Liver (tissue), 3 donors: ENCODE measurements at regions not wholly inside any gene's neighbourhood (a gene's known extent, or its start where the extent isn't known, plus 50 kb on each side); places are given as distances from the start of the nearest gene placed in this dataset.

Source experiments
- GABPA ChIP-seq, 2 donors: IDR thresholded peaks in 1 of 2; conservative IDR thresholded peaks in 1 of 2; 2 replicates each; pipeline ENCODE4 v1.6.1; 2016; ENCODE audit warnings: antibody characterized with exemption in 2 of 2, mild to moderate bottlenecking in 1 of 2, moderate library complexity in 1 of 2
- HNF4A ChIP-seq, 2 donors: conservative IDR thresholded peaks; 2 replicates each; pipeline ENCODE4 v1.6.1; 2016; ENCODE audit warnings: antibody characterized with exemption in 2 of 2, mild to moderate bottlenecking in 2 of 2
- RAD21 ChIP-seq, 2 donors: IDR thresholded peaks; 2 replicates each; pipeline ENCODE4 v1.6.1; 2016; ENCODE audit warnings: antibody characterized with exemption in 2 of 2, mild to moderate bottlenecking in 2 of 2
- RXRA ChIP-seq, 2 donors: IDR thresholded peaks; 2 replicates each; pipeline ENCODE4 v1.6.1; 2017 to 2018; ENCODE audit warnings: antibody characterized with exemption in 2 of 2, mild to moderate bottlenecking in 1 of 2
- SP1 ChIP-seq: IDR thresholded peaks from 2 replicates; pipeline ENCODE4 v1.6.1; 2018; ENCODE audit warnings: antibody characterized with exemption, mild to moderate bottlenecking
- TAF1 ChIP-seq: conservative IDR thresholded peaks from 2 replicates; pipeline ENCODE4 v1.6.1; 2016; ENCODE audit warnings: antibody characterized with exemption, mild to moderate bottlenecking
- YY1 ChIP-seq: IDR thresholded peaks from 2 replicates; pipeline ENCODE4 v1.6.1; 2016; ENCODE audit warnings: antibody characterized with exemption, mild to moderate bottlenecking
- TF ChIP-seq, protein P1 (sequence below): fragments of 150-350 bp; IDR thresholded peaks from 2 replicates; pipeline ENCODE4 v1.5.1; 2017; ENCODE audit warnings: improper control_type of control experiment, low read depth, low read length; ENCODE audit not compliant: missing input control
- TF ChIP-seq, protein P2 (sequence below): IDR thresholded peaks from 2 replicates; pipeline ENCODE4 v1.6.1; 2016; ENCODE audit warnings: antibody characterized with exemption, mild to moderate bottlenecking
- donor health status: healthy.
- donor health status: healthy.

DNA sequence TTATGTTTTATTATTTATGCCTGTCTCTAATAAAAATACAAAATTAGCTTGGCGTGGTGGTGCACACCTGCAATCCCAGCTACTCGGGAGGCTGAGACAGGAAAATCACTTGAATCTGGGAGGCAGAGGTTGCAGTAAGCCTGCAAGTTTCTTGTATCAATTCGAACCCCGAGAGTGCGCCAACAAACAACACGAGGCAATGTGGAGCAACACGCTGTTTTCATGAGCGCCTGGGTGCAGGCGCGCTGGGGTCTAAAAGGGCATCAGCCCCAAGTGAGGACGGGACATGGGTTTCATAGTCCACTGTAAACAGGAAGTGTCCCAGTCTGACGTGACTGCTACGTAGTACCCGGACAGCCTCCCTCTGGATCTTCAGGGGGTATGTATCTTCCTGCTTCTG, 1634.6 kb upstream of the AGA start:
- TF ChIP-seq, protein P1, sequence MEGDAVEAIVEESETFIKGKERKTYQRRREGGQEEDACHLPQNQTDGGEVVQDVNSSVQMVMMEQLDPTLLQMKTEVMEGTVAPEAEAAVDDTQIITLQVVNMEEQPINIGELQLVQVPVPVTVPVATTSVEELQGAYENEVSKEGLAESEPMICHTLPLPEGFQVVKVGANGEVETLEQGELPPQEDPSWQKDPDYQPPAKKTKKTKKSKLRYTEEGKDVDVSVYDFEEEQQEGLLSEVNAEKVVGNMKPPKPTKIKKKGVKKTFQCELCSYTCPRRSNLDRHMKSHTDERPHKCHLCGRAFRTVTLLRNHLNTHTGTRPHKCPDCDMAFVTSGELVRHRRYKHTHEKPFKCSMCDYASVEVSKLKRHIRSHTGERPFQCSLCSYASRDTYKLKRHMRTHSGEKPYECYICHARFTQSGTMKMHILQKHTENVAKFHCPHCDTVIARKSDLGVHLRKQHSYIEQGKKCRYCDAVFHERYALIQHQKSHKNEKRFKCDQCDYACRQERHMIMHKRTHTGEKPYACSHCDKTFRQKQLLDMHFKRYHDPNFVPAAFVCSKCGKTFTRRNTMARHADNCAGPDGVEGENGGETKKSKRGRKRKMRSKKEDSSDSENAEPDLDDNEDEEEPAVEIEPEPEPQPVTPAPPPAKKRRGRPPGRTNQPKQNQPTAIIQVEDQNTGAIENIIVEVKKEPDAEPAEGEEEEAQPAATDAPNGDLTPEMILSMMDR = no peak
- TF ChIP-seq, protein P2, sequence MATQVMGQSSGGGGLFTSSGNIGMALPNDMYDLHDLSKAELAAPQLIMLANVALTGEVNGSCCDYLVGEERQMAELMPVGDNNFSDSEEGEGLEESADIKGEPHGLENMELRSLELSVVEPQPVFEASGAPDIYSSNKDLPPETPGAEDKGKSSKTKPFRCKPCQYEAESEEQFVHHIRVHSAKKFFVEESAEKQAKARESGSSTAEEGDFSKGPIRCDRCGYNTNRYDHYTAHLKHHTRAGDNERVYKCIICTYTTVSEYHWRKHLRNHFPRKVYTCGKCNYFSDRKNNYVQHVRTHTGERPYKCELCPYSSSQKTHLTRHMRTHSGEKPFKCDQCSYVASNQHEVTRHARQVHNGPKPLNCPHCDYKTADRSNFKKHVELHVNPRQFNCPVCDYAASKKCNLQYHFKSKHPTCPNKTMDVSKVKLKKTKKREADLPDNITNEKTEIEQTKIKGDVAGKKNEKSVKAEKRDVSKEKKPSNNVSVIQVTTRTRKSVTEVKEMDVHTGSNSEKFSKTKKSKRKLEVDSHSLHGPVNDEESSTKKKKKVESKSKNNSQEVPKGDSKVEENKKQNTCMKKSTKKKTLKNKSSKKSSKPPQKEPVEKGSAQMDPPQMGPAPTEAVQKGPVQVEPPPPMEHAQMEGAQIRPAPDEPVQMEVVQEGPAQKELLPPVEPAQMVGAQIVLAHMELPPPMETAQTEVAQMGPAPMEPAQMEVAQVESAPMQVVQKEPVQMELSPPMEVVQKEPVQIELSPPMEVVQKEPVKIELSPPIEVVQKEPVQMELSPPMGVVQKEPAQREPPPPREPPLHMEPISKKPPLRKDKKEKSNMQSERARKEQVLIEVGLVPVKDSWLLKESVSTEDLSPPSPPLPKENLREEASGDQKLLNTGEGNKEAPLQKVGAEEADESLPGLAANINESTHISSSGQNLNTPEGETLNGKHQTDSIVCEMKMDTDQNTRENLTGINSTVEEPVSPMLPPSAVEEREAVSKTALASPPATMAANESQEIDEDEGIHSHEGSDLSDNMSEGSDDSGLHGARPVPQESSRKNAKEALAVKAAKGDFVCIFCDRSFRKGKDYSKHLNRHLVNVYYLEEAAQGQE = no peak
- TF ChIP-seq YY1 (no peak), SP1 (no peak), GABPA (IDR thresholded peaks at IDR 0.05 in 1 of 2, conservative IDR thresholded peaks at IDR 0.05 in 1 of 2) (no peak), RAD21 (IDR thresholded peaks at IDR 0.05) (no peak), TAF1 (no peak), RXRA (IDR thresholded peaks at IDR 0.05) (no peak), HNF4A (conservative IDR thresholded peaks at IDR 0.05) (no peak)
